ENCODE measurements at regions not wholly inside any gene's neighbourhood (a gene's known extent, or its start where the extent isn't known, plus 50 kb on each side); places are given as distances from the start of the nearest gene placed in this dataset.

DNA sequence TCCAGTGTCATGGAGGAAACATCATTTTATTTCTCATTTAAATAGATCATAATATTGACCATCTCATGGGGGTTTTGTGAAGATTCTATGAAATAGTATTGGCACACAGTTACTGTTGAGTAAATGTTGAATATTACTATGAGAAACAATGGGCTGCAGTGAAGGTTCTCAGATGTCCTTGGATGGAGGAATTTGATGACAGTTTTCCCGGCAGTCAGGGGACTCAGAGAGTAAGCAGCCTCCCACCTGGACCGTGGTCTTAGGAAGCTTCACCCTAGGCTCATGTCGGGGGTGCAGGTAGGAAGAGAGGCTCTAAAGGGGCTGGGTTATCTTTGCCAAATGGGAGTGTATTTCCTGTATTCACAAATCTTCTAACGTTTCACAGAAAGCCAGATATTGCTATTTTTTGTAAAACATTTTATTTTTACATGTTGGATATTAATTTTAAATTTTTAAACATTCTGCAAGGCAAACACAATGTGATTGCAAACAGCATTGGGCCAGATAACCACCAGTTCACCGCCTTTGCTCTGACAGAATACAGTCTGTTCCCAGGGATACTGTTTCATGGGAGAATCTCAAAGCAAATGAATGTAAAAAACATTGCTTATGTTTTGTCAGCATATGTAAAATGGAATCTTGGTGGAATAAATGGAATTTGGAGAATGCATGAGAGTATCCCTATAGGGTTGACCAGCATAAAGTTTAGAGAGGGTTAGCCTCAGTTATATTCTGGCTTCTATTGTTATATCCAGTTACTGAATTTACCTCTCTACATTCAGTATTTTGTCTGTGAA is 380.8 kb upstream of the TMEM132C start:
- no peak overlapping the region for H3K4me2 ChIP-seq
- TF ChIP-seq, protein P1, sequence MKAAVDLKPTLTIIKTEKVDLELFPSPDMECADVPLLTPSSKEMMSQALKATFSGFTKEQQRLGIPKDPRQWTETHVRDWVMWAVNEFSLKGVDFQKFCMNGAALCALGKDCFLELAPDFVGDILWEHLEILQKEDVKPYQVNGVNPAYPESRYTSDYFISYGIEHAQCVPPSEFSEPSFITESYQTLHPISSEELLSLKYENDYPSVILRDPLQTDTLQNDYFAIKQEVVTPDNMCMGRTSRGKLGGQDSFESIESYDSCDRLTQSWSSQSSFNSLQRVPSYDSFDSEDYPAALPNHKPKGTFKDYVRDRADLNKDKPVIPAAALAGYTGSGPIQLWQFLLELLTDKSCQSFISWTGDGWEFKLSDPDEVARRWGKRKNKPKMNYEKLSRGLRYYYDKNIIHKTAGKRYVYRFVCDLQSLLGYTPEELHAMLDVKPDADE (IDR thresholded peaks at IDR 0.05): no peak
- TF ChIP-seq ZNF331 (CRISPR knock-in tag; IDR thresholded peaks at IDR 0.05; ENCODE audit: low read depth): no peak
- TF ChIP-seq EZH2 (IDR thresholded peaks at IDR 0.05; ENCODE audit: low read depth, unreplicated experiment): no peak
- TF ChIP-seq, protein P2, sequence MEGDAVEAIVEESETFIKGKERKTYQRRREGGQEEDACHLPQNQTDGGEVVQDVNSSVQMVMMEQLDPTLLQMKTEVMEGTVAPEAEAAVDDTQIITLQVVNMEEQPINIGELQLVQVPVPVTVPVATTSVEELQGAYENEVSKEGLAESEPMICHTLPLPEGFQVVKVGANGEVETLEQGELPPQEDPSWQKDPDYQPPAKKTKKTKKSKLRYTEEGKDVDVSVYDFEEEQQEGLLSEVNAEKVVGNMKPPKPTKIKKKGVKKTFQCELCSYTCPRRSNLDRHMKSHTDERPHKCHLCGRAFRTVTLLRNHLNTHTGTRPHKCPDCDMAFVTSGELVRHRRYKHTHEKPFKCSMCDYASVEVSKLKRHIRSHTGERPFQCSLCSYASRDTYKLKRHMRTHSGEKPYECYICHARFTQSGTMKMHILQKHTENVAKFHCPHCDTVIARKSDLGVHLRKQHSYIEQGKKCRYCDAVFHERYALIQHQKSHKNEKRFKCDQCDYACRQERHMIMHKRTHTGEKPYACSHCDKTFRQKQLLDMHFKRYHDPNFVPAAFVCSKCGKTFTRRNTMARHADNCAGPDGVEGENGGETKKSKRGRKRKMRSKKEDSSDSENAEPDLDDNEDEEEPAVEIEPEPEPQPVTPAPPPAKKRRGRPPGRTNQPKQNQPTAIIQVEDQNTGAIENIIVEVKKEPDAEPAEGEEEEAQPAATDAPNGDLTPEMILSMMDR (conservative IDR thresholded peaks at IDR 0.05; ENCODE audit: low read depth in 2 of 2): no peak
- TF ChIP-seq, protein P3, sequence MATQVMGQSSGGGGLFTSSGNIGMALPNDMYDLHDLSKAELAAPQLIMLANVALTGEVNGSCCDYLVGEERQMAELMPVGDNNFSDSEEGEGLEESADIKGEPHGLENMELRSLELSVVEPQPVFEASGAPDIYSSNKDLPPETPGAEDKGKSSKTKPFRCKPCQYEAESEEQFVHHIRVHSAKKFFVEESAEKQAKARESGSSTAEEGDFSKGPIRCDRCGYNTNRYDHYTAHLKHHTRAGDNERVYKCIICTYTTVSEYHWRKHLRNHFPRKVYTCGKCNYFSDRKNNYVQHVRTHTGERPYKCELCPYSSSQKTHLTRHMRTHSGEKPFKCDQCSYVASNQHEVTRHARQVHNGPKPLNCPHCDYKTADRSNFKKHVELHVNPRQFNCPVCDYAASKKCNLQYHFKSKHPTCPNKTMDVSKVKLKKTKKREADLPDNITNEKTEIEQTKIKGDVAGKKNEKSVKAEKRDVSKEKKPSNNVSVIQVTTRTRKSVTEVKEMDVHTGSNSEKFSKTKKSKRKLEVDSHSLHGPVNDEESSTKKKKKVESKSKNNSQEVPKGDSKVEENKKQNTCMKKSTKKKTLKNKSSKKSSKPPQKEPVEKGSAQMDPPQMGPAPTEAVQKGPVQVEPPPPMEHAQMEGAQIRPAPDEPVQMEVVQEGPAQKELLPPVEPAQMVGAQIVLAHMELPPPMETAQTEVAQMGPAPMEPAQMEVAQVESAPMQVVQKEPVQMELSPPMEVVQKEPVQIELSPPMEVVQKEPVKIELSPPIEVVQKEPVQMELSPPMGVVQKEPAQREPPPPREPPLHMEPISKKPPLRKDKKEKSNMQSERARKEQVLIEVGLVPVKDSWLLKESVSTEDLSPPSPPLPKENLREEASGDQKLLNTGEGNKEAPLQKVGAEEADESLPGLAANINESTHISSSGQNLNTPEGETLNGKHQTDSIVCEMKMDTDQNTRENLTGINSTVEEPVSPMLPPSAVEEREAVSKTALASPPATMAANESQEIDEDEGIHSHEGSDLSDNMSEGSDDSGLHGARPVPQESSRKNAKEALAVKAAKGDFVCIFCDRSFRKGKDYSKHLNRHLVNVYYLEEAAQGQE (IDR thresholded peaks at IDR 0.05; ENCODE audit: unreplicated experiment): no peak
- no peak for TF ChIP-seq JUNB (IDR thresholded peaks at IDR 0.05; ENCODE audit: unreplicated experiment)
- TF ChIP-seq POLR2AphosphoS5 (IDR thresholded peaks at IDR 0.05; ENCODE audit: low read depth): no peak
- no peak for TF ChIP-seq CREB1 (CRISPR knock-in tag; IDR thresholded peaks at IDR 0.05; ENCODE audit: low read depth)
- no peak for TF ChIP-seq ZNF114 (CRISPR knock-in tag; IDR thresholded peaks at IDR 0.05)
- TF ChIP-seq, protein P4, sequence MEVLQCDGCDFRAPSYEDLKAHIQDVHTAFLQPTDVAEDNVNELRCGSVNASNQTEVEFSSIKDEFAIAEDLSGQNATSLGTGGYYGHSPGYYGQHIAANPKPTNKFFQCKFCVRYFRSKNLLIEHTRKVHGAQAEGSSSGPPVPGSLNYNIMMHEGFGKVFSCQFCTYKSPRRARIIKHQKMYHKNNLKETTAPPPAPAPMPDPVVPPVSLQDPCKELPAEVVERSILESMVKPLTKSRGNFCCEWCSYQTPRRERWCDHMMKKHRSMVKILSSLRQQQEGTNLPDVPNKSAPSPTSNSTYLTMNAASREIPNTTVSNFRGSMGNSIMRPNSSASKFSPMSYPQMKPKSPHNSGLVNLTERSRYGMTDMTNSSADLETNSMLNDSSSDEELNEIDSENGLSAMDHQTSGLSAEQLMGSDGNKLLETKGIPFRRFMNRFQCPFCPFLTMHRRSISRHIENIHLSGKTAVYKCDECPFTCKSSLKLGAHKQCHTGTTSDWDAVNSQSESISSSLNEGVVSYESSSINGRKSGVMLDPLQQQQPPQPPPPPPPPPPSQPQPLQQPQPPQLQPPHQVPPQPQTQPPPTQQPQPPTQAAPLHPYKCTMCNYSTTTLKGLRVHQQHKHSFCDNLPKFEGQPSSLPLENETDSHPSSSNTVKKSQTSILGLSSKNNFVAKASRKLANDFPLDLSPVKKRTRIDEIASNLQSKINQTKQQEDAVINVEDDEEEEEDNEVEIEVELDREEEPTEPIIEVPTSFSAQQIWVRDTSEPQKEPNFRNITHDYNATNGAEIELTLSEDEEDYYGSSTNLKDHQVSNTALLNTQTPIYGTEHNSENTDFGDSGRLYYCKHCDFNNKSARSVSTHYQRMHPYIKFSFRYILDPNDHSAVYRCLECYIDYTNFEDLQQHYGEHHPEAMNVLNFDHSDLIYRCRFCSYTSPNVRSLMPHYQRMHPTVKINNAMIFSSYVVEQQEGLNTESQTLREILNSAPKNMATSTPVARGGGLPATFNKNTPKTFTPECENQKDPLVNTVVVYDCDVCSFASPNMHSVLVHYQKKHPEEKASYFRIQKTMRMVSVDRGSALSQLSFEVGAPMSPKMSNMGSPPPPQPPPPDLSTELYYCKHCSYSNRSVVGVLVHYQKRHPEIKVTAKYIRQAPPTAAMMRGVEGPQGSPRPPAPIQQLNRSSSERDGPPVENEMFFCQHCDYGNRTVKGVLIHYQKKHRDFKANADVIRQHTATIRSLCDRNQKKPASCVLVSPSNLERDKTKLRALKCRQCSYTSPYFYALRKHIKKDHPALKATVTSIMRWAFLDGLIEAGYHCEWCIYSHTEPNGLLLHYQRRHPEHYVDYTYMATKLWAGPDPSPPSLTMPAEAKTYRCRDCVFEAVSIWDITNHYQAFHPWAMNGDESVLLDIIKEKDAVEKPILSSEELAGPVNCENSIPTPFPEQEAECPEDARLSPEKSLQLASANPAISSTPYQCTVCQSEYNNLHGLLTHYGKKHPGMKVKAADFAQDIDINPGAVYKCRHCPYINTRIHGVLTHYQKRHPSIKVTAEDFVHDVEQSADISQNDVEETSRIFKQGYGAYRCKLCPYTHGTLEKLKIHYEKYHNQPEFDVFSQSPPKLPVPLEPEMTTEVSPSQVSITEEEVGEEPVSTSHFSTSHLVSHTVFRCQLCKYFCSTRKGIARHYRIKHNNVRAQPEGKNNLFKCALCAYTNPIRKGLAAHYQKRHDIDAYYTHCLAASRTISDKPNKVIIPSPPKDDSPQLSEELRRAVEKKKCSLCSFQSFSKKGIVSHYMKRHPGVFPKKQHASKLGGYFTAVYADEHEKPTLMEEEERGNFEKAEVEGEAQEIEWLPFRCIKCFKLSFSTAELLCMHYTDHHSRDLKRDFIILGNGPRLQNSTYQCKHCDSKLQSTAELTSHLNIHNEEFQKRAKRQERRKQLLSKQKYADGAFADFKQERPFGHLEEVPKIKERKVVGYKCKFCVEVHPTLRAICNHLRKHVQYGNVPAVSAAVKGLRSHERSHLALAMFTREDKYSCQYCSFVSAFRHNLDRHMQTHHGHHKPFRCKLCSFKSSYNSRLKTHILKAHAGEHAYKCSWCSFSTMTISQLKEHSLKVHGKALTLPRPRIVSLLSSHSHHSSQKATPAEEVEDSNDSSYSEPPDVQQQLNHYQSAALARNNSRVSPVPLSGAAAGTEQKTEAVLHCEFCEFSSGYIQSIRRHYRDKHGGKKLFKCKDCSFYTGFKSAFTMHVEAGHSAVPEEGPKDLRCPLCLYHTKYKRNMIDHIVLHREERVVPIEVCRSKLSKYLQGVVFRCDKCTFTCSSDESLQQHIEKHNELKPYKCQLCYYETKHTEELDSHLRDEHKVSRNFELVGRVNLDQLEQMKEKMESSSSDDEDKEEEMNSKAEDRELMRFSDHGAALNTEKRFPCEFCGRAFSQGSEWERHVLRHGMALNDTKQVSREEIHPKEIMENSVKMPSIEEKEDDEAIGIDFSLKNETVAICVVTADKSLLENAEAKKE (CRISPR knock-in tag; IDR thresholded peaks at IDR 0.05): no peak
- TF ChIP-seq STAT1 (IDR thresholded peaks at IDR 0.05; ENCODE audit: unreplicated experiment): no peak
- no peak for TF ChIP-seq EZH2phosphoT487 (IDR thresholded peaks at IDR 0.05; ENCODE audit: unreplicated experiment)
- TF ChIP-seq NANOG (IDR thresholded peaks at IDR 0.05; ENCODE audit: borderline replicate concordance): no peak
- no peaks in the 10 kb centered on the region for H3F3A ChIP-seq (replicated peaks; ENCODE audit: low read depth)
- no peak overlapping the region for H2AFZ ChIP-seq
- peaks cover 2% of the 10 kb centered on the region for H3K27me3 Mint-ChIP-seq (ENCODE audit: insufficient read depth, low read depth, poor library complexity)
- no peak overlapping the region for H3K27ac Mint-ChIP-seq
- peaks cover 36% of the 10 kb centered on the region for H3K36me3 Mint-ChIP-seq (ENCODE audit: low read depth)
- ATAC-seq (no peak), DNase-seq (ENCODE audit: low spot score) (no peak)
- no peak overlapping the region for H3K4me3 Mint-ChIP-seq
- no peak overlapping the region for H3K4me3 ChIP-seq
- no peaks in the 10 kb centered on the region; the same call in 1 of the 2 replicates for H3K4me1 ChIP-seq (ENCODE audit: insufficient read depth)
- peaks cover 100% of the 10 kb centered on the region for H3K9me3 Mint-ChIP-seq
- no peaks in the 10 kb centered on the region for H3K27me3 ChIP-seq (ENCODE audit: insufficient read depth)
- H3K79me2 ChIP-seq (replicated peaks; ENCODE audit: insufficient read depth): no peaks in the 10 kb centered on the region
- no peaks in the 10 kb centered on the region for H4K20me1 ChIP-seq (replicated peaks; ENCODE audit: insufficient read depth)
- no peaks in the 10 kb centered on the region for H3K4me1 Mint-ChIP-seq
- no peaks in the 10 kb centered on the region; the same call in 1 of the 2 replicates for H3K36me3 ChIP-seq (ENCODE audit: insufficient read depth)
- H3K27ac ChIP-seq (ENCODE audit: low read depth): no peak overlapping the region
- H3K9me2 ChIP-seq (ENCODE audit: insufficient read depth): no peaks in the 10 kb centered on the region
